ENCODE measurements at regions not wholly inside any gene's neighbourhood (a gene's known extent, or its start where the extent isn't known, plus 50 kb on each side); places are given as distances from the start of the nearest gene placed in this dataset.
"Not testable (repeated sequence)": the region's sequence is repeated elsewhere in the genome, so short reads cannot be mapped to it uniquely, and the experiment has no call there.

DNA sequence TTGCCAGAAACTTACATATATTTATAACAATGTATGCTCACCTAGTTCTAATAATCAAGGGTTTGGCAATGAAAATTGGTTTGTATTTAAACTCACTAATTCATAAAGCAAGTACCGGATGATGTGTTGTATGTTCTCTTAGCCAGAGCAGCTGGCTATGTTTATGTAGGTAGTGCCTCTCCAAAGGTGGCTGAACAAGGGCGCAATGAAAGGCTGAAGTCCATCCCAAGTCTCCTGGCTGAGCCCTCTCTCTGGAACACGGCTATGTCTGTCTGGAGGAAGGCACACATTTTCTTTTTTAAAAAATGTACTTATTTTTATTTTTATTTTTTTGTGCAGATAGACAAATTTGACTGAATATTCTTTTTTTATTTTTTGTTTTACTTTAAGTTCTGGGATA lies 141.2 kb upstream of the DAB2 start:
- DNase-seq (ENCODE audit: low read depth, low spot score) = no peak

DNA sequence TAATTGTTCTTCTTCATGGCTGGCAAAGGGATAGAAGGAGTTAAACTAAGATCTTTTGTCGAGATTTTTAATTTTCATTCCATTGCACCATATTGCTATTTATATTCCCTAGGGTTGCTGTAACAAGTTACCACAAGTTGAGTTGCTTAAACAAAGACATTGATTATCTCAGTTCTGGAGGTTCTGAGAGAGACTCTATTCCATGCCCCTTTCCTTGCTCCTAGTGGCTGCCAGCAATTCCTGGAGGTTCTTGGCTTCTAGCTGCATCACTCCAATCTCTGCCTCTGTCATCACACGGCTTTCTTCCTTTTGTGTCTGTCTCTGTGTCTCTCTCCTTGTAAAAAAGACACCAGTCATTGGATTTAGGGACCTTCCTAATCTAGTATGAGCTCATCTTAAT lies 136.6 kb upstream of the DAB2 start:
- no peak for DNase-seq (ENCODE audit: low read depth, low spot score)

DNA sequence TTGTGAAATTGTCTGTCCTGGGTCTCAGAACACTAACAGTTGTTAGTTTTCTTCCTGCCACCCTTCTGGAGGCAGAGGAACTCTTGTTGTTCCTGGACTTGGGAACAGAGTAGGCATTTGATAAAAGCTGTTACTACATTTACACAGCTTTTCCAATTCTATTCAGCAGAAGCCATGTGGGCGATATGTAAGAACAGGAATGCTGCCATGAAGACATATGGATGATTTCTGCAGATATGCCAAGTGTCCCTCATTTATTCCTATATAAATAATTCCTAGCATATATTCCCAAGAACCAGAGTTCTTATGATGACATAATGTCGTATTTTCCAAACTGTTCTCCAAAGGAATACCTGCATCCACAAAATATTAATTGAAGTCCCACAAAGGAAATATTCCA lies 135.9 kb upstream of the DAB2 start:
- DNase-seq (ENCODE audit: low read depth, low spot score) = no peak

DNA sequence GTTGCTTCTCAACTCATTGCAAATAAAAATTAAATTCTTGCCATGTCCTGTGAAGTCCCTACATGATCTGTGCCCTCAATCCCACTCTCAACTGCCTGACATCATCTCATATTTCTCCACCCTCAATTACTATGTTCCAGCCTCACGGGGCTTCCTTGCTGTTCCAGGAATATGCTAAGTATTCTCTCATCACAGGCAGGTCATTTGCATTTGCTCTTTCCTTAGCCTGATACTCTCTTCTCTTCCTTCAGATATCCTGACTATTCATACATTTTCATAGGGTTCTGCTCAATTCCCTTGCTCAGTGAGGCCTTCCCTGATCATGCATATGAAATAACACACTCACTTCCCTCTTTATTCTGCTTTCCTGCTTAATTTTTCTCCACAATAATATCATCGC lies 135.1 kb upstream of the DAB2 start:
- DNase-seq (ENCODE audit: low read depth, low spot score) = no peak

DNA sequence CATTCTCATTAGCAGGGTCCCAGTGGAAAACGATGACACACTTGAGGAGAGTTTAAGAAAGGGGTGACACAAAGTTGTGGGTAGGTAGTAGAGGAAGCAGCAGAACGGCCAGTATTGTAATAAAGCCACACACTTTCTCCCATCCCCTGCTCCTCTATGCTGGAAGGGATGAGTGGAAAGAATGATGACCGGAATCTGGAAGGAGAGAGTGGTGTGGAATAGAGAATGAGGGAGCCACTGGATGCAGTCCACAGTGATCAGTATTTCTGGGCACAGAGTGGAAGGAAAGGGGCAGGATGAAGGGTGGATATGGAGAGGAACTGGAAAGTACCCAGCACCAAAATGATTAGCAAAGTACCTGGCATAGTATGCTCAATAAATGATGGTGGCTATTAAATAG lies 133.8 kb upstream of the DAB2 start:
- no peak for DNase-seq (ENCODE audit: low read depth, low spot score)

DNA sequence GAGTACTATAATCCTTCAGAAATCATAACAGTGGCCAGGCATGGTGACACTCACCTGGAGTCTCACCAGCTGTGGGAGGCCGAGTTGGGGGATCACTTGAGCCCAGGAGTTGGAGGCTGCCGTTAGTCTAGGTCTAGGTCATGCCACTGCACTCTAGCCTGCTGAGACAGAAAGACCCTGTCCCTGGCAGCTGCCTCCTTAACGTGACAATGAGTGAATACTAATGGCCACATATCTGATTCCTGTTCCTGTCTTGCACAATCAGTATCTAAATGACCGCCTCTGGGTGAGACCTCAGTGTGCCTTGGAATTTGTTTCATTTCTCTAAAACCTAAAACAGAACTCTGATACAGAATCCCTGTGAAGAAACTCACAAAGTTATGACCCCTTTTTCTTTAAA lies 131.0 kb upstream of the DAB2 start:
- no peak for DNase-seq (ENCODE audit: low read depth, low spot score)

DNA sequence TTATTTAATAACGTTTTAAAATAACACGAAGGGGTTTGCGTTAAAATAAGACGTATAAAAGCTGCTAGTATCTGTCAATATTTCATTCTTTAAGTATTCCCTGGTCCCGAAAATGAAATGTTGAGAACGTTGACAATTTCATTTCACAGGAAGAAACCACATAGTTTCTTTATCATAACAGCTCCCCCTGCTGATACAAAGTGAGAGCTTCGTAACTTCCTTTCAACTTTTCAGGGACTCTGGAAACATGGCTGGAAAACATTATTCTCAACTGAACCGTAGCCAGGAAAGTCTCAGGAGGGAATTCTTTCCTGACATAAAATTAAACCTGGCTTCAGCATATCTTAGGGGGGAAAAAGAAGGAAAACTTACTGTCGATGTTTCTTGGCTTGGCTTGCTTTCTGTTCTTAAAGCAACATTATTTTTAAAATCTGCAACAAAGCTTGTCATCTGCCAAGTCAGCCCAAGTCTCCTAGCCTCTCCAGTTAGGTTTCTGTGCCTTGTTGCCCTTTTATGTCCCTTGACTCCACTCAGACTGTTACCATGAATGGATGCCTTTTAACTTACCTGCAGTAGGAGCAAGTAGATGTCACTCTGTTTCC lies 122.9 kb upstream of the DAB2 start:
- peak; percentile 76 for DNase-seq (ENCODE audit: low read depth, low spot score)

DNA sequence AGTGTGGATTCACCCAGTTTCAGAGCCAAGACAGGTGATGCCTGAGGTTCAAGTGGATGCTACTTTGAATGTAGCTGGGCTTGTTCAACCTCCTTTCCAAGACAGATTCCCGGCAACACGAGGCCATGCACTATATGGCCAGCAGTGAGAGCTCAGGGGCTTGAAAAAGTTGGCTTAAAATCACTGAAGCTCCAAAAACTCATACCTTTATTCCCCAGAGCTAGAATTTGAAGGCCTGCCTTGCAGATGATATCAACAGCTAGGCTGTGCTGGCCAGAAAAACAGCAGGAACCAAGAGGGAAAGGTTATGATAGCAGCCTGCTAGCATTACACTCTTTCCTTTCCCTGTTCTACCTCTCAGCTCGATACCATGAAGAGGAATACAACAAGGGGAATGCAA lies 120.2 kb upstream of the DAB2 start:
- no peak for DNase-seq (ENCODE audit: low read depth, low spot score)

DNA sequence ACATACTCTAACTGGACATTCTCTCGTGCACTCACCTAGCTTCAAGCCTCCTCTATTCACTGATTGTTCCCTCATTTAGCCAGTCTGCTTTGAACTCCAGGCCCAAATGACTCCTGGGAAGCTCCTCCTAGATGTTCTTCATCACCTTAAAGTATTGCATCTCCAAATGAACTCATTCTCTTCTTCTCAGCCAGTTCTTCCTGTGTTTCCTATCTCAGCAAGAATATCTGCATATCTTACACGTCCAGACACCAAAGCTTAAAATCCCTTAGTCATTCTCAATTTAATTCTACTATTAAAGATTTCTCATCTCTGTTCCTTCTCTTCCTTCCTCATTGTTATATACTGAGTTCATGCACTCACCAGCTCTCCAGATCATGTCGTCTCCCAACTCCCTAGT lies 118.6 kb upstream of the DAB2 start:
- no peak for DNase-seq (ENCODE audit: low read depth, low spot score)

DNA sequence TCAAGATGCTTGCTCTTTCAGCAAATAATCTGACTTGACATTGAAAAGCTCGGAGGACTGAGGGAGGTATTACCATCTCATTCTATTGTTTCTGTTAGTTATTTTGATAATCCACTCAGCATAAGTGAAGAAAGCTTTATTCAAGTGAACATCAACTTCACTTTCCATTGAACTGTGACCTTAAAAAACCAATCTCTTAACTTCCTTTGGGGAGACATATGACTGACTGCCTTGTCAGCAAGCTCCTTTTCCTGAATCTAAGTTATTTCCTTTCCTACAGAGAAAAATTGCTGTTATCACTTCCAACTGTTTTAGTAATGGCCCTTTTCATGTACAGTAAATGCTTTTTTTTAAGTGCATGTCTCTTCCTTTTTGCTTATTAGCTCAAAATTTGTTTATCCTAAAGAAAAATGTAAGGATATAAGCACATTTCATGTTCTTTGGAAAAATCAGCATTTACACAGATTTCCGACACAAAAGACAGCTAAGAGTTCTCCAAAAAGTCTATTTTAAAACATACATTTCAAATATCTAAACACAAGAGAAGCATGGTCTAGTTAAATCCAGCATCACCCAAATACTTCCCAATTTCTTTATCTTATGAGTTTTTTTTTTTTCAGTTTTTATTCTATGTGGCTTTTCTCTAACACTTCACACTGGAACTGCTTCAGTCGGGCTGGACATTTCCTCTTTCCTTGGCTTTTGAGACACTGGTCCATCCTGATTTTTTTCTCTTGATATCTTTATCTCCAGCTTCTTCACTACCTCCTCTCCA lies 117.9 kb upstream of the DAB2 start:
- DNase-seq (ENCODE audit: low read depth, low spot score) = no peak

DNA sequence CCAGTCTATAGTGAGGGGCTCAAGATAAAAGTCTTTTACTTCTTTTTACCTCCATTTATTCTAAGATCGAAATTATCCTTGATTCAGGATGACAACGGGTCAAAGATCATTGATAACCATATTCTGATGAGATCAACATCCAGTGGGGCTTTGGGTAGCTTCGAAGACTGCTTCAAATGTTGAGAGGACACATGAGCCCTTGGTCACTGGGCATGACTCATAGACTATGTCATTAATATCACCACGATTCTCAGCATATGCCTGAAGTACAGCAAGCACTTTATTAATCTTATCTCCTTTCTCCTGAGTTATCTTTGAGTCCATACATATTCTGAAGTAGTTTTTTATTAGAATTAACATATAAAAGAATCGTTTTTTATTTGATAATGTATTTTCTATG lies 117.1 kb upstream of the DAB2 start:
- no peak for DNase-seq (ENCODE audit: low read depth, low spot score)

DNA sequence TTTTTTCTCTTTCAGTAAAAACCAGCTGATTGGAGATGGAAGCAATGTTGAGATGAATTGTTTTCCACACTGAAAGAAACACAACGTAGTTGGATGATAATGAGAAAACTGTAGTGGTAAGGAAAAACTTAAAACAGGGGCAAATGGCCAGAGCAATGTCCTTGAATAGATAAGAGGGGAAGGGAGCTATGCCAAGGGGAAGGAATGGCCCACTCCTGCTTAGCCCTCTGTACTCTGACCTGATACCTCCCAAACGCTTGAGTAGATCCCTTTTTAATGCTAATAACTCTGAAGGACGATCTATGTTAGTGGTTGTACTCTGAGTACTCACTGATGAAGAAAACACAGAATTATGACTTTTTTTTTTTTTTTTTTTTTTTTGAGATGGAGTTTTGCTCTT lies 114.7 kb upstream of the DAB2 start:
- no peak for DNase-seq (ENCODE audit: low read depth, low spot score)

DNA sequence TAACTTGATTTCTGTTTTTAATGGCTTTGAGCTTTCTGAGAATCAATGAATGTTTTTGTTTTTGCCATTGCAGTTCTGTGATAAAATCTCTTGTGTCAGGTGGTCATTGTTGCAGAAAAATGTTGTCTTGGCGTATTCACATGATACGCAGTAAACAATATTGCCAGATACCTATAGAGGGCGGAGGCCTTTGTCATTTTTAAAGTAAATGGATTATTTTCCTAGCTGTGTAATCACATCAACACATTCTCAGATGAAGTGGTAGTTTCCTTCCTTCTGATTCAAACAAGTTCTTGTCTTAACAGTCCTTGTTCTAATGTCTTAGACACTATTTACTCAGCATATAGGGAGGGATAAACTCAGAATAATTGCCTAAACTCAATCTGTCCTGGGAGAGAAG lies 109.9 kb upstream of the DAB2 start:
- no peak for DNase-seq (ENCODE audit: low read depth, low spot score)

DNA sequence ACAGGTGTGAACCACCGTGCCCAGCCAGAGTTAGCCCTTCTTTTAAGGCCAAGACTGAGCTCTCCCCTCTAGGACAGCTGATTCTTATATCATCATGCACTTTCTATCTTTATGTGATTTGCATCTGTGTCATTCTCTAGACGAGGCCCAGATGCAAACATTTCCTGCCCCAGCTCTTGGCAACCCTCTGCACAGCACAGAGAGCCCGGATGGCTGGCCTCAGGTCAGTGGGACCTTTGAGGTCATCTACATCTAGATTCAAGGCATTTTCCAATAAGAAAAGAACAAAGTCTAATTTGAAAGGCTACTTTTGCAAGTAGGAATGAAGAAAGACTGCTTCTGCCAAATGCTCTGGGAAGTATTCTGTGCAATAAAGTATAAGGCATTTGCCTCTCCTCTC lies 109.0 kb upstream of the DAB2 start:
- no peak for DNase-seq (ENCODE audit: low read depth, low spot score)

DNA sequence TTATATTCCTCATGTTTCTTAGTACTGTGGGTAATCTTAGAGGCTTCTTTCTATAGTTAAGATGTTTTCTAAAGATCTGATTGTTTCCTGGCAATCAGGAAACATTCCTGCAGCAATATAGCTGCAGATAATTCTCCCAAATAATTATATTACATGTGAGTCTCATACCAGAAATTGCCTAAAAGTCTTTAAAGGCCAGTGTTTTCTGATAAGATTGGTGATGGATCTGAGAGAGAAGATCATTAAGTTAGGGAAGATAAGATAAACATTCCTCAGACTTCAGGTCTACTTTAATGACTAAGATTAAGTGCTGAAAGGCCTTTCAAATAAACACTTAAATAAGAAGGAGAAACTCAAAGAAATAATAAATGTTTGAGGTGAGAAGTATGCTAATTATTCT lies 107.7 kb upstream of the DAB2 start:
- no peak for DNase-seq (ENCODE audit: low read depth, low spot score)

DNA sequence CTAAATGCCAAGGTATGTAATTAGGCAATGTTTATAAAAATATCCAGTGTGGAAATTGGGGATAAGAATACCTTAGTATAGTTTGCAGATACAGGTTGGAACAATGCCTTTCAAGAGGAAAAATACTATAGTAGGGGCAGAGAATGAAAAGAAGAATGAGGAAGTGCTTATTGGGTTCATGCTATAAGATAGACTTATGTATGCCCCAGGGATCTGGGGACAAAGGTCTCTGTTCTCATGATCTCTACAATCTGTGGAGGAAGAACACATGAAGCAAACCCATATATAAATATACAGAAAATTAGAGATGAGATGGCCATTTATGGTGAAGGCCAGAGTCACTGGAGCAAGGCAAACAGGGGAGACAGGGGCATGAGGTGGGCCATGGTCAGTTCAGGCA lies 106.5 kb upstream of the DAB2 start:
- no peak for DNase-seq (ENCODE audit: low read depth, low spot score)

DNA sequence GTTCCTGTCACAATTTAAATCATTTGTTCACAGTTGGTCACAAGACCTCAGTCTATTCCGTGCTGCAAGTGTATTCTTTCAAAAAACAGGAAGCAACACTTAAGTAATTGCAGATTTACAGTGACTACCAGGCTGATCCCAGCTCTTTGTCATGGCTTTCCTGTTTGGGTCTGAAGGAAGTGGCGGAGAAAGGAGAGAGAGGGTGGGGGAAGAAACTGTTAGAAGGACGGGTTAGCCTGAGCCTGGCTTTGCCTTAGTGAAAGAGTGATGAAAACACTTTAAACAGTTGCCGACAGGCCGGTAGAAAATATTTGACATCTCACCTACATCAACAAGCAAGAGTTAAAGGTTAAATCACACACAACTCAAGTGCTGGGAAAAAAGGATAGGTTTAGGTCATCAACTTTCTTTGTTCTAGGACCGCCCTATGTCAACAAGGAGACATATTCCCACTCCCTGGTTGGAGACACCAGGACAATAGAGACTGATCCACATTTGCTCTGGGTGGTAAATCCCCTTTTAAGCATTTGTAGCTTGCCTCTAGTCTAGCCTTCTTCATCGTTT lies 102.2 kb upstream of the DAB2 start:
- DNase-seq (ENCODE audit: low read depth, low spot score) = no peak

DNA sequence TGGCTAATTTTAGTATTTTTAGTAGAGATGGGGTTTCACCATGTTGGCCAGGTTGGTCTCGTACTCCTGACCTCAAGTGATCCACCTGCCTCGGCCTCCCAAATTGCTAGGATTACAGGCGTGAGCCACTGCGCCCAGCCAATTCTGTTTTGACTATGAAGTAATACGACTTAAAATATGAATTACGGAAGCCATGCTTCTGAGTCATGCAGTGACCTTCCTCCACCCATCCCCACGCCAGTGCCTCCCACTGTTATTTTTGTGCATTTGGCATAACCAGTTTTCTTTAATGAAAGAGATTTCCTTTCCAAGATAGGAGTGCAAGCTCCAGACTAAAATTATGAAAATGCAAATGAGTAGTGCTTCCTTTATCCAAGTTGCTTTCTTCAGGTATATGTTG lies 101.0 kb upstream of the DAB2 start:
- DNase-seq (ENCODE audit: low read depth, low spot score) = not testable (repeated sequence)

DNA sequence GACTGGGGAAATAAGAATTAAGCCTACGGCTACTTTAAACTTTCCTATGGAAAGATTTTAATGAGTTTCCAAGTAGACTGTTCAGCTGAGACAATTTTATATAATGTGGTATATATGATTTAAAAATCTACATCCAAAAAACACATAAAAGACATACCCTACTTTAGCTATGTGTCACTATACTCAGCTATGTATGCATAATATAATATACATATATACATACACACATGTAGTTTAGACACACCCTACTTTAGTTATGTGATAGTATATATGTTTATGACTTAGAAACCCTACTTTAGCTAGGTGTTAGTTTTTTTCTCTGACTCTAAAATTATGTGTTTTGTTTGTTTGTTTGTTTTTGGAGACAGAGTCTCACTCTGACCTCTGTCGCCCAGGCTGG lies 100.5 kb upstream of the DAB2 start:
- no peak for DNase-seq (ENCODE audit: low read depth, low spot score)

DNA sequence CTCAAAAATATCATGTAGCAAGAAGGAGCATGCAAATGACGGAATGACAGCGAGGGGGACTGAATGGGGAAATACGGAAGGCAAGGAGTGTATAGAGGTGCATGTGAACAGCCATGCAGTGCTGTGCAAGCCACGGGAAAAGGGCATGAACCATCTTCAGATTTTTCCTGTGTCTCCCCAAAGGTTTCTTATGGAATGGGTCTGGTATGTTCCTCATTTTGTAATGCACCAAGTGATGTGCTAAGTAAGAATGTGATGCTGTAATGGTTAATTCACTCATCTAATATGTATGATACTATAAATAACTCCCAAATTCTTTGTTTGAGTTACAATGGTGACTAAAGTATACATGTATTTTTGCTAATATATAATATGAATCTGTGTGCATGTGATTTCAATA lies 99.0 kb upstream of the DAB2 start:
- peak; percentile 12 for DNase-seq (ENCODE audit: low read depth, low spot score)

DNA sequence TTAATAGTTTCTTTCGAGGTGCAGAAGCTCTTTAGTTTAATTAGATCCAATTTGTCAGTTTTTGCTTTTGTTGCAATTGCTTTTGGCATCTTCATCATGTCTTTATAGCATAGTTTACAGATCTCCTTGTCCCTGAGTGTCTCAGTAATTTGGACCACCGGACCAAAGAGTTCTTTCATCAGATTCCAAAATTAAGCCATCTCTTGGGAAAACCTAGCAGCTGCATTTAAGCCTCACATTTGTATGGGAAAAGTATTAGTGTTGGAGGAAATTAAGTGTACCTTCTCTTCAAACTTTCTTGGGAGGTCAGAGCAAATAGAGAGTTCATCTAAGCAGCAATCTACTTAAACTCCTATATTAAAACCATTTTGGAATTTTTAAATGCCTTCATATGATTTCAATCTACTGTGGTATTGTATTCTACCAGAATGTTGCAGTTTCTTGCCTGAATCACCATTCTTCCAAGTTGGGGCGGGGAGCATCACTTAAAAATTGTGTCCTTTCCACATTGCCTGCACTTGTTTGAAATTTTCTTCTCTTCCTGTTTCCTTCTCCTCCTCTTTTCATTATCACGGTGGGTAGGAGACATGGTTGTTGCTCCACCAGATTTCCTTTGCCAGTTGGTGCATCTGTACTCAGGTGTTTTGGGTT lies 97.3 kb upstream of the DAB2 start:
- DNase-seq (ENCODE audit: low read depth, low spot score) = no peak

DNA sequence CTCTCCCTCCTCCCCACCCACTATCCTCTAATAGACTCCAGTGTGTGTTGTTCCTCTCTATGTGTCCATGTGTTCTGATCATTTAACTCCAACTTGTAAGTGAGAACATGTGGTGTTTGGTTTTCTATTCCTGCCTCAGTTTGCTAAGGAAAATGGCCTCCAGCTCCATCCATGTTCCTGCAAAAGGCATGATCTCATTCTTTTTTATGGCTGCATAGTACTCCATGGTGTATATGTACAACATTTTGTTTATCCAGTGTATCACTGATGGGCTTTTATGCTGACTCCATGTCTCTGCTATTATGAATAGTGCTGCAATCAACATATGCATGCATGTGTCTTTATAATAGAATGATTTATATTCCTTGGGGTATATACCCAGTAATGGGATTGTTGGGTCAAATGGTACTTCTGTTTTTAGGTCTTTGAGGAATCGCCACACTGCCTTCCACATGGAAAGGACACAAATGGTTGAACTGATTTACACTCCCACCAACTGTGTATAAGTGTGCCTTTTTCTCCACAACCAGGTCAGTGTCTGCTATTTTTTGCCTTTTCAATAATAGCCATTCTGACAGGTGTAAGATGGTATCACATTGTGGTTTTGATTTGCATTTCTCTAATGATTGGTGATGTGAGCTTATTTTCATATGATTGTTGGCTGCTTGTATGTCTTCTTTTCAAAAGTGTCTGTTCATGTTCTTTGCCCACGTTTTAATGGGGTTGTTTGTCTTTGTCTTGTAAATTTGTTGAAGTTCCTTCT lies 96.5 kb upstream of the DAB2 start:
- DNase-seq (ENCODE audit: low read depth, low spot score) = no peak
